ENCODE measurements at regions not wholly inside any gene's neighbourhood (a gene's known extent, or its start where the extent isn't known, plus 50 kb on each side); places are given as distances from the start of the nearest gene placed in this dataset.

GRCh38 chr7:12161146-12161545 lies 49.9 kb upstream of the TMEM106B start:
- no peak for TF ChIP-seq CTCF (IDR thresholded peaks at IDR 0.05)
- TF ChIP-seq POLR2A (IDR thresholded peaks at IDR 0.05), result no peak
